ENCODE measurements at regions not wholly inside any gene's neighbourhood (a gene's known extent, or its start where the extent isn't known, plus 50 kb on each side); places are given as distances from the start of the nearest gene placed in this dataset.

DNA sequence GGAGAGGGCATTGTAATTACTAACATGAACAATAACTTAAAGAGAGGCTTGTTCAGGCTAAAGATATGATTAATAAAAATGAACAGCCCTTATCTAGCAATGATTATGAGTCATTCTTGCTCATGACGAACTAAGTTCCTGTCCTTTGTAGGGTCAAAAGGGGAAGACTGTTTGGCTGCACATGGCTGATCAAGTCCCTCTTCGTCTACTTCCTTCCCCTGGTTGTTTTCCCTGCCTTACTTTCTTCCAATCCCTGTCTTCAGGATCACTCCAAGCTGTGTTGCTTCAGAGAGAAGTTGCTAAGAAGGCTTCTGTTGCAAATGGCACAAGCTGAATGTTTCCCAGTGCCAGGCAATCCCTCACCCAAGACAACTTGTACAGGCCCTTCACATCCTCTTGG lies 115.0 kb upstream of the HS3ST1 start (continued):
- TF ChIP-seq ZNF610 (tag by site-specific recombination; IDR thresholded peaks at IDR 0.05; ENCODE audit: borderline replicate concordance): no peak
- no peak for TF ChIP-seq ZNF19 (tag by site-specific recombination; IDR thresholded peaks at IDR 0.05; ENCODE audit: low read depth)
- TF ChIP-seq ZNF830 (tag by site-specific recombination; IDR thresholded peaks at IDR 0.05; ENCODE audit: low read depth): no peak
- no peak for TF ChIP-seq ZNF529 (tag by site-specific recombination; IDR thresholded peaks at IDR 0.05; ENCODE audit: insufficient replicate concordance)
- TF ChIP-seq ZFP69B (tag by site-specific recombination; IDR thresholded peaks at IDR 0.05): no peak
- TF ChIP-seq, protein P1, sequence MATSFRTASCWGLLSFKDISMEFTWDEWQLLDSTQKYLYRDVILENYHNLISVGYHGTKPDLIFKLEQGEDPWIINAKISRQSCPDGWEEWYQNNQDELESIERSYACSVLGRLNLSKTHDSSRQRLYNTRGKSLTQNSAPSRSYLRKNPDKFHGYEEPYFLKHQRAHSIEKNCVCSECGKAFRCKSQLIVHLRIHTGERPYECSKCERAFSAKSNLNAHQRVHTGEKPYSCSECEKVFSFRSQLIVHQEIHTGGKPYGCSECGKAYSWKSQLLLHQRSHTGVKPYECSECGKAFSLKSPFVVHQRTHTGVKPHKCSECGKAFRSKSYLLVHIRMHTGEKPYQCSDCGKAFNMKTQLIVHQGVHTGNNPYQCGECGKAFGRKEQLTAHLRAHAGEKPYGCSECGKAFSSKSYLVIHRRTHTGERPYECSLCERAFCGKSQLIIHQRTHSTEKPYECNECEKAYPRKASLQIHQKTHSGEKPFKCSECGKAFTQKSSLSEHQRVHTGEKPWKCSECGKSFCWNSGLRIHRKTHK (tag by site-specific recombination; IDR thresholded peaks at IDR 0.05): no peak
- TF ChIP-seq, protein P2, sequence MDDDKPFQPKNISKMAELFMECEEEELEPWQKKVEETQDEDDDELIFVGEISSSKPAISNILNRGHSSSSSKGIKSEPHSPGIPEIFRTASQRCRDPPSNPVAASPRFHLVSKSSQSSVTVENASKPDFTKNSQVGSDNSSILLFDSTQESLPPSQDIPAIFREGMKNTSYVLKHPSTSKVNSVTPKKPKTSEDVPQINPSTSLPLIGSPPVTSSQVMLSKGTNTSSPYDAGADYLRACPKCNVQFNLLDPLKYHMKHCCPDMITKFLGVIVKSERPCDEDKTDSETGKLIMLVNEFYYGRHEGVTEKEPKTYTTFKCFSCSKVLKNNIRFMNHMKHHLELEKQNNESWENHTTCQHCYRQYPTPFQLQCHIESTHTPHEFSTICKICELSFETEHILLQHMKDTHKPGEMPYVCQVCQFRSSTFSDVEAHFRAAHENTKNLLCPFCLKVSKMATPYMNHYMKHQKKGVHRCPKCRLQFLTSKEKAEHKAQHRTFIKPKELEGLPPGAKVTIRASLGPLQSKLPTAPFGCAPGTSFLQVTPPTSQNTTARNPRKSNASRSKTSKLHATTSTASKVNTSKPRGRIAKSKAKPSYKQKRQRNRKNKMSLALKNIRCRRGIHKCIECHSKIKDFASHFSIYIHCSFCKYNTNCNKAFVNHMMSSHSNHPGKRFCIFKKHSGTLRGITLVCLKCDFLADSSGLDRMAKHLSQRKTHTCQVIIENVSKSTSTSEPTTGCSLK (tag by site-specific recombination; IDR thresholded peaks at IDR 0.05): no peak
- no peak for TF ChIP-seq PRDM1 (tag by site-specific recombination; IDR thresholded peaks at IDR 0.05)
- TF ChIP-seq ZNF433 (tag by site-specific recombination; IDR thresholded peaks at IDR 0.05; ENCODE audit: low read depth): no peak

DNA sequence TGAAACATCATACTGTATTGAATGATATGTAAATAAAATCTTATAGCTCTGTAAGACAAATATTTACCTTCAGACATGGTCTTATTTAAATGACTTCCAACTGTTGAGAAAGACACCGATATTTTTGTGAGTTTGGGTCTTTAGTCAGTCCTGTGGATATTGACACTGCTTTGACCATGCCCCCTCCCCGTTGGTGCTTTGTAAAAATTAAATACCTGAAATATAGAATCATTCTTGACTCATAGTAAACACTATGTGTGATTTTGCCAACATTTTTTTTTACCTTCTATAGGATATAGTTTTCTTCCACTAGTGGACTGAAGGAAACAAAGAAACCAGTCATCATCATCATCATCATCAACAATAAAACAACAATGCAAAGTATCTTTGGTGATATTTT lies 114.3 kb upstream of the HS3ST1 start:
- Histone ChIP-seq H3K9me3 (ENCODE audit: control insufficient read depth, insufficient read depth, low read depth, low read length) (no peaks in the 10 kb centered on the region), H3K4me3 (ENCODE audit: low read depth, low read length) (no peak overlapping the region), H3K36me3 (ENCODE audit: control insufficient read depth in 2 of 2, insufficient read depth in 1 of 2, low read length in 2 of 2) (no peaks in the 10 kb centered on the region), H3K27ac (ENCODE audit: extremely low read depth, low read depth, low read length) (no peak overlapping the region), H3K4me1 (ENCODE audit: control insufficient read depth, insufficient read depth, low read length) (no peaks in the 10 kb centered on the region)
- ChIA-PET CTCF (no interaction called here), POLR2A (no interaction called here)
- TF ChIP-seq ZNF335 (tag by site-specific recombination; conservative IDR thresholded peaks at IDR 0.05): no peak
- TF ChIP-seq, protein P3, sequence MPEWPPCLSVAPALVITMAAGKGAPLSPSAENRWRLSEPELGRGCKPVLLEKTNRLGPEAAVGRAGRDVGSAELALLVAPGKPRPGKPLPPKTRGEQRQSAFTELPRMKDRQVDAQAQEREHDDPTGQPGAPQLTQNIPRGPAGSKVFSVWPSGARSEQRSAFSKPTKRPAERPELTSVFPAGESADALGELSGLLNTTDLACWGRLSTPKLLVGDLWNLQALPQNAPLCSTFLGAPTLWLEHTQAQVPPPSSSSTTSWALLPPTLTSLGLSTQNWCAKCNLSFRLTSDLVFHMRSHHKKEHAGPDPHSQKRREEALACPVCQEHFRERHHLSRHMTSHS (tag by site-specific recombination; IDR thresholded peaks at IDR 0.05): no peak
- no peak for TF ChIP-seq REPIN1 (tag by site-specific recombination; IDR thresholded peaks at IDR 0.05; ENCODE audit: low read depth)
- TF ChIP-seq, protein P4, sequence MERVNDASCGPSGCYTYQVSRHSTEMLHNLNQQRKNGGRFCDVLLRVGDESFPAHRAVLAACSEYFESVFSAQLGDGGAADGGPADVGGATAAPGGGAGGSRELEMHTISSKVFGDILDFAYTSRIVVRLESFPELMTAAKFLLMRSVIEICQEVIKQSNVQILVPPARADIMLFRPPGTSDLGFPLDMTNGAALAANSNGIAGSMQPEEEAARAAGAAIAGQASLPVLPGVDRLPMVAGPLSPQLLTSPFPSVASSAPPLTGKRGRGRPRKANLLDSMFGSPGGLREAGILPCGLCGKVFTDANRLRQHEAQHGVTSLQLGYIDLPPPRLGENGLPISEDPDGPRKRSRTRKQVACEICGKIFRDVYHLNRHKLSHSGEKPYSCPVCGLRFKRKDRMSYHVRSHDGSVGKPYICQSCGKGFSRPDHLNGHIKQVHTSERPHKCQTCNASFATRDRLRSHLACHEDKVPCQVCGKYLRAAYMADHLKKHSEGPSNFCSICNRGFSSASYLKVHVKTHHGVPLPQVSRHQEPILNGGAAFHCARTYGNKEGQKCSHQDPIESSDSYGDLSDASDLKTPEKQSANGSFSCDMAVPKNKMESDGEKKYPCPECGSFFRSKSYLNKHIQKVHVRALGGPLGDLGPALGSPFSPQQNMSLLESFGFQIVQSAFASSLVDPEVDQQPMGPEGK (tag by site-specific recombination; IDR thresholded peaks at IDR 0.05): no peak
- TF ChIP-seq, protein P5, sequence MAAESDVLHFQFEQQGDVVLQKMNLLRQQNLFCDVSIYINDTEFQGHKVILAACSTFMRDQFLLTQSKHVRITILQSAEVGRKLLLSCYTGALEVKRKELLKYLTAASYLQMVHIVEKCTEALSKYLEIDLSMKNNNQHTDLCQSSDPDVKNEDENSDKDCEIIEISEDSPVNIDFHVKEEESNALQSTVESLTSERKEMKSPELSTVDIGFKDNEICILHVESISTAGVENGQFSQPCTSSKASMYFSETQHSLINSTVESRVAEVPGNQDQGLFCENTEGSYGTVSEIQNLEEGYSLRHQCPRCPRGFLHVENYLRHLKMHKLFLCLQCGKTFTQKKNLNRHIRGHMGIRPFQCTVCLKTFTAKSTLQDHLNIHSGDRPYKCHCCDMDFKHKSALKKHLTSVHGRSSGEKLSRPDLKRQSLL (tag by site-specific recombination; IDR thresholded peaks at IDR 0.05): no peak
- no peak for TF ChIP-seq ZNF623 (tag by site-specific recombination; IDR thresholded peaks at IDR 0.05)
- TF ChIP-seq ZNF768 (tag by site-specific recombination; IDR thresholded peaks at IDR 0.05): no peak
- no peak for TF ChIP-seq YY1 (tag by site-specific recombination; IDR thresholded peaks at IDR 0.05)
- TF ChIP-seq ZNF514 (tag by site-specific recombination; IDR thresholded peaks at IDR 0.05): no peak
- TF ChIP-seq ZNF184 (tag by site-specific recombination; IDR thresholded peaks at IDR 0.05): no peak
- TF ChIP-seq SETDB1 (IDR thresholded peaks at IDR 0.05; ENCODE audit: insufficient read length, low read length): no peak
- TF ChIP-seq ZFP69B (tag by site-specific recombination; IDR thresholded peaks at IDR 0.05): no peak
- TF ChIP-seq, protein P6, sequence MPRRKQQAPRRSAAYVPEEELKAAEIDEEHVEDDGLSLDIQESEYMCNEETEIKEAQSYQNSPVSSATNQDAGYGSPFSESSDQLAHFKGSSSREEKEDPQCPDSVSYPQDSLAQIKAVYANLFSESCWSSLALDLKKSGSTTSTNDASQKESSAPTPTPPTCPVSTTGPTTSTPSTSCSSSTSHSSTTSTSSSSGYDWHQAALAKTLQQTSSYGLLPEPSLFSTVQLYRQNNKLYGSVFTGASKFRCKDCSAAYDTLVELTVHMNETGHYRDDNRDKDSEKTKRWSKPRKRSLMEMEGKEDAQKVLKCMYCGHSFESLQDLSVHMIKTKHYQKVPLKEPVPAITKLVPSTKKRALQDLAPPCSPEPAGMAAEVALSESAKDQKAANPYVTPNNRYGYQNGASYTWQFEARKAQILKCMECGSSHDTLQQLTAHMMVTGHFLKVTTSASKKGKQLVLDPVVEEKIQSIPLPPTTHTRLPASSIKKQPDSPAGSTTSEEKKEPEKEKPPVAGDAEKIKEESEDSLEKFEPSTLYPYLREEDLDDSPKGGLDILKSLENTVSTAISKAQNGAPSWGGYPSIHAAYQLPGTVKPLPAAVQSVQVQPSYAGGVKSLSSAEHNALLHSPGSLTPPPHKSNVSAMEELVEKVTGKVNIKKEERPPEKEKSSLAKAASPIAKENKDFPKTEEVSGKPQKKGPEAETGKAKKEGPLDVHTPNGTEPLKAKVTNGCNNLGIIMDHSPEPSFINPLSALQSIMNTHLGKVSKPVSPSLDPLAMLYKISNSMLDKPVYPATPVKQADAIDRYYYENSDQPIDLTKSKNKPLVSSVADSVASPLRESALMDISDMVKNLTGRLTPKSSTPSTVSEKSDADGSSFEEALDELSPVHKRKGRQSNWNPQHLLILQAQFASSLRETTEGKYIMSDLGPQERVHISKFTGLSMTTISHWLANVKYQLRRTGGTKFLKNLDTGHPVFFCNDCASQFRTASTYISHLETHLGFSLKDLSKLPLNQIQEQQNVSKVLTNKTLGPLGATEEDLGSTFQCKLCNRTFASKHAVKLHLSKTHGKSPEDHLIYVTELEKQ (tag by site-specific recombination; IDR thresholded peaks at IDR 0.05; ENCODE audit: borderline replicate concordance): no peak
- TF ChIP-seq ZNF169 (tag by site-specific recombination; IDR thresholded peaks at IDR 0.05): no peak
- TF ChIP-seq ZSCAN16 (tag by site-specific recombination; IDR thresholded peaks at IDR 0.05): no peak
- TF ChIP-seq ZBTB8A (tag by site-specific recombination; IDR thresholded peaks at IDR 0.05): no peak
- no peak for TF ChIP-seq FEZF1 (tag by site-specific recombination; IDR thresholded peaks at IDR 0.05)
